ENCODE measurements at regions not wholly inside any gene's neighbourhood (a gene's known extent, or its start where the extent isn't known, plus 50 kb on each side); places are given as distances from the start of the nearest gene placed in this dataset.

- intact Hi-C loops (cut with micrococcal nuclease) (no loop called here), dilution Hi-C loops (cut with MboI; ENCODE audit: extremely low pct_ligation_motif_present, low sequenced_read_pairs) (no loop called here)
- Histone ChIP-seq H3K4me1 (ENCODE audit: control insufficient read depth, extremely low read depth, insufficient read depth, low read length) (no peaks in the 10 kb centered on the region), H4K20me1 (replicated peaks; ENCODE audit: control insufficient read depth, extremely low read depth, insufficient read depth, low read length) (no peaks in the 10 kb centered on the region), H3K9me1 (replicated peaks; ENCODE audit: control insufficient read depth, extremely low read depth, insufficient read depth, low read length) (no peaks in the 10 kb centered on the region), H2AFZ (ENCODE audit: low read depth, low read length) (no peak overlapping the region), H3K79me2 (ENCODE audit: control insufficient read depth, insufficient read depth, low read length) (no peaks in the 10 kb centered on the region), H3K4me2 (ENCODE audit: insufficient read depth, low read length) (no peak overlapping the region), H3K36me3 (ENCODE audit: control insufficient read depth in 2 of 2, extremely low read depth in 1 of 2, insufficient read depth in 2 of 2, low read length in 2 of 2) (no peaks in the 10 kb centered on the region), H3K9me3 (replicated peaks; ENCODE audit: control insufficient read depth, insufficient read depth, low read length) (peaks cover 4% of the 10 kb centered on the region), H3K9ac (replicated peaks; ENCODE audit: extremely low read depth, insufficient read depth, low read length) (no peak overlapping the region), H3K4me3 (replicated peaks in 1 of 3; ENCODE audit: insufficient read depth in 1 of 3, low read depth in 1 of 3, low read length in 3 of 3) (no peak overlapping the region), H3K27me3 (ENCODE audit: control insufficient read depth in 2 of 2, insufficient read depth in 2 of 2, low read length in 2 of 2) (peaks cover 32 to 68% of the 10 kb centered on the region in 2 experiments), H3K27ac (ENCODE audit: insufficient read depth, low read depth, low read length) (no peak overlapping the region)
- ChIA-PET POLR2A (no interaction called here), CTCF (interaction anchor here (1.1 to 1.3 kb wide), 3 partner anchors 22 to 172 kb away, joined by 3 to 4 read pairs (median 3); no protein-coding TSS in a partner anchor)
- peak; percentile 12 for DNase-seq (ENCODE audit: low read depth, low spot score)
- no peak for FAIRE-seq
- TF ChIP-seq FOS (IDR thresholded peaks at IDR 0.05; ENCODE audit: borderline replicate concordance, insufficient read depth, low read length) (no peak), JUN (IDR thresholded peaks at IDR 0.05; ENCODE audit: borderline replicate concordance, insufficient read depth, insufficient read length, low read depth) (no peak), EZH2 (IDR thresholded peaks at IDR 0.05; ENCODE audit: borderline replicate concordance, low read depth, low read length, severe bottlenecking) (no peak), POLR2A (IDR thresholded peaks at IDR 0.05; ENCODE audit: low read depth, low read length) (no peak), POLR2AphosphoS5 (IDR thresholded peaks at IDR 0.05; ENCODE audit: insufficient read depth, low read depth, low read length) (no peak), MYC (IDR thresholded peaks at IDR 0.05; ENCODE audit: low read depth, low read length) (no peak), GATA2 (IDR thresholded peaks at IDR 0.05; ENCODE audit: insufficient read depth, insufficient read length, low read depth, low read length) (no peak)
- TF ChIP-seq, protein P1, sequence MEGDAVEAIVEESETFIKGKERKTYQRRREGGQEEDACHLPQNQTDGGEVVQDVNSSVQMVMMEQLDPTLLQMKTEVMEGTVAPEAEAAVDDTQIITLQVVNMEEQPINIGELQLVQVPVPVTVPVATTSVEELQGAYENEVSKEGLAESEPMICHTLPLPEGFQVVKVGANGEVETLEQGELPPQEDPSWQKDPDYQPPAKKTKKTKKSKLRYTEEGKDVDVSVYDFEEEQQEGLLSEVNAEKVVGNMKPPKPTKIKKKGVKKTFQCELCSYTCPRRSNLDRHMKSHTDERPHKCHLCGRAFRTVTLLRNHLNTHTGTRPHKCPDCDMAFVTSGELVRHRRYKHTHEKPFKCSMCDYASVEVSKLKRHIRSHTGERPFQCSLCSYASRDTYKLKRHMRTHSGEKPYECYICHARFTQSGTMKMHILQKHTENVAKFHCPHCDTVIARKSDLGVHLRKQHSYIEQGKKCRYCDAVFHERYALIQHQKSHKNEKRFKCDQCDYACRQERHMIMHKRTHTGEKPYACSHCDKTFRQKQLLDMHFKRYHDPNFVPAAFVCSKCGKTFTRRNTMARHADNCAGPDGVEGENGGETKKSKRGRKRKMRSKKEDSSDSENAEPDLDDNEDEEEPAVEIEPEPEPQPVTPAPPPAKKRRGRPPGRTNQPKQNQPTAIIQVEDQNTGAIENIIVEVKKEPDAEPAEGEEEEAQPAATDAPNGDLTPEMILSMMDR (IDR thresholded peaks at IDR 0.05; ENCODE audit: extremely low read depth in 1 of 2, insufficient read depth in 1 of 2, low read depth in 1 of 2, low read length in 2 of 2): no peak
- TF ChIP-seq, protein P2, sequence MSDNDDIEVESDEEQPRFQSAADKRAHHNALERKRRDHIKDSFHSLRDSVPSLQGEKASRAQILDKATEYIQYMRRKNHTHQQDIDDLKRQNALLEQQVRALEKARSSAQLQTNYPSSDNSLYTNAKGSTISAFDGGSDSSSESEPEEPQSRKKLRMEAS (IDR thresholded peaks at IDR 0.05; ENCODE audit: insufficient read depth, insufficient read length): no peak
- BruUV-seq (replicated peaks): no TSS peak
Observed at GRCh38 chr5:73387601-73388305, 60.8 kb downstream of the FOXD1 start.
